ENCODE measurements at regions not wholly inside any gene's neighbourhood (a gene's known extent, or its start where the extent isn't known, plus 50 kb on each side); places are given as distances from the start of the nearest gene placed in this dataset.

- H3K4me3 ChIP-seq (ENCODE audit: low read length), result no peak overlapping the region
- TF ChIP-seq, protein P1, sequence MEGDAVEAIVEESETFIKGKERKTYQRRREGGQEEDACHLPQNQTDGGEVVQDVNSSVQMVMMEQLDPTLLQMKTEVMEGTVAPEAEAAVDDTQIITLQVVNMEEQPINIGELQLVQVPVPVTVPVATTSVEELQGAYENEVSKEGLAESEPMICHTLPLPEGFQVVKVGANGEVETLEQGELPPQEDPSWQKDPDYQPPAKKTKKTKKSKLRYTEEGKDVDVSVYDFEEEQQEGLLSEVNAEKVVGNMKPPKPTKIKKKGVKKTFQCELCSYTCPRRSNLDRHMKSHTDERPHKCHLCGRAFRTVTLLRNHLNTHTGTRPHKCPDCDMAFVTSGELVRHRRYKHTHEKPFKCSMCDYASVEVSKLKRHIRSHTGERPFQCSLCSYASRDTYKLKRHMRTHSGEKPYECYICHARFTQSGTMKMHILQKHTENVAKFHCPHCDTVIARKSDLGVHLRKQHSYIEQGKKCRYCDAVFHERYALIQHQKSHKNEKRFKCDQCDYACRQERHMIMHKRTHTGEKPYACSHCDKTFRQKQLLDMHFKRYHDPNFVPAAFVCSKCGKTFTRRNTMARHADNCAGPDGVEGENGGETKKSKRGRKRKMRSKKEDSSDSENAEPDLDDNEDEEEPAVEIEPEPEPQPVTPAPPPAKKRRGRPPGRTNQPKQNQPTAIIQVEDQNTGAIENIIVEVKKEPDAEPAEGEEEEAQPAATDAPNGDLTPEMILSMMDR (IDR thresholded peaks at IDR 0.05; ENCODE audit: insufficient read depth, low read depth, low read length, missing control alignments), result no peak
- no peak for DNase-seq (ENCODE audit: low read depth)
Measured at GRCh38 chr21:27369978-27370571, 403.2 kb upstream of the ADAMTS5 start.

GRCh38 chr21:27369234-27369633 is 402.3 kb upstream of the ADAMTS5 start:
- no peak for DNase-seq (ENCODE audit: low read depth)
- H3K4me3 ChIP-seq (ENCODE audit: low read length), result no peak overlapping the region
- TF ChIP-seq, protein P1 (IDR thresholded peaks at IDR 0.05; ENCODE audit: insufficient read depth, low read depth, low read length, missing control alignments), result no peak

DNA sequence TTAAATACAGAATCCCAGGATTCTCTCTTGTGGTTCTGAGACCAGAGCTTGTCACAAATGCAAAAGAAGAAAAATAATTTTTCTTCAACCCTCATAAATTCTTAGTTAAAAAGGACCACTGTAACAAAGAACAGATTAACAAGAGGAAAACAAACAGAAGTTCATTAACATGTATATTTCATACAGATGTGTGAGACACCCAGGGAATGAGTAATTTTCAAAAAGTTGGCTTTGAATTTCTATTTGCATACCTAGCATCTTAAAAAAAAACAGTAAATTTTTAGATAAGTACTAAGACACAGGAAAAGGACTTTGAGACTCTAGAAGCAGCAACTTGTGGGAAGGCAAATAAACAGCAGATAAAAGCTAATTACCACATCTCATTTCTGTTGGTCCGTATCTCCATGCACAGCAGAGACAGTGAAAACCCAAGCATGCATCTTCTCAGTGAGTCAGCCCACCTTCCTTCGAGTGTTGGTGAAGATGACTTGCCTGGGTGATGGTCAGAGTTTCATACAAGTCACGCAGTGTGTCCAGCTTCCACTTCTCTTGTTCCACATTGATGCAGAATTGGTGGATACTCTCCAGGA is 399.9 kb upstream of the ADAMTS5 start:
- DNase-seq (ENCODE audit: low read depth), result no peak
- TF ChIP-seq, protein P1 (IDR thresholded peaks at IDR 0.05; ENCODE audit: insufficient read depth, low read depth, low read length, missing control alignments), result no peak

GRCh38 chr21:27366036-27366435 is 399.1 kb upstream of the ADAMTS5 start:
- TF ChIP-seq, protein P1 (IDR thresholded peaks at IDR 0.05; ENCODE audit: insufficient read depth, low read depth, low read length, missing control alignments), result no peak
- no peak overlapping the region for H3K4me3 ChIP-seq (ENCODE audit: low read length)
- DNase-seq (ENCODE audit: low read depth), result no peak

More for the DNA sequence above, 399.9 kb upstream of the ADAMTS5 start:
- no peak overlapping the region for H3K4me3 ChIP-seq (ENCODE audit: low read length)

DNA sequence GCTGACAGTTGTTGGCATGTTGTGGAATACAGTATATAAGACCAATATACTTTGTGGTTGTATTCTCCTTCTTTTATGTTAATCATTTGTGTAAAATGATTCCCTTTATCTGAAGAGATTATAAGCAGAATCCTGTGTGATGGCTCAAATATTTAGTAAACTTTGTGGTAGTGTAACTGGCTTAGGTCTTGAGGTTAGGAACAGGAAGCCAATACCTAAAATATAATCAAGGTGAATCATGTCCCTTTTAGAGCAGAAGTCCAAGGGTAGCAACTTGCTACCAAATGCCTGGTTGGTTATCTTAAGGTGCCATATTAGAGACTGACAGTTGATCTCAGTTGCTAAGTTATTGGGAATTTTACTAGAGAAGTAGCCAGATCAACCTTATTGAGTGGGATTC is 398.5 kb upstream of the ADAMTS5 start:
- no peak overlapping the region for H3K4me3 ChIP-seq (ENCODE audit: low read length)
- TF ChIP-seq, protein P1 (IDR thresholded peaks at IDR 0.05; ENCODE audit: insufficient read depth, low read depth, low read length, missing control alignments), result no peak
- peak; percentile 33 for DNase-seq (ENCODE audit: low read depth)

GRCh38 chr21:27363719-27364477 is 397.0 kb upstream of the ADAMTS5 start:
- TF ChIP-seq, protein P1 (IDR thresholded peaks at IDR 0.05; ENCODE audit: insufficient read depth, low read depth, low read length, missing control alignments), result no peak
- no peak overlapping the region for H3K4me3 ChIP-seq (ENCODE audit: low read length)
- no peak for DNase-seq (ENCODE audit: low read depth)
